ENCODE measurements at regions not wholly inside any gene's neighbourhood (a gene's known extent, or its start where the extent isn't known, plus 50 kb on each side); places are given as distances from the start of the nearest gene placed in this dataset.
A peak's percentile ranks its signal among the peaks of the same experiment; 100 is the strongest.
"Not testable (repeated sequence)": the region's sequence is repeated elsewhere in the genome, so short reads cannot be mapped to it uniquely, and the experiment has no call there.

GRCh38 chr6:28824793-28825731 is 98.7 kb downstream of the TRIM27 start:
- H3K27me3 ChIP-seq (ENCODE audit: control insufficient read depth, insufficient read depth, low read length) = peaks cover 43% of the 10 kb centered on the region
- no peaks in the 10 kb centered on the region for H3K36me3 ChIP-seq (ENCODE audit: insufficient read depth, low read length)
- peak overlapping the region; percentile 1 for H3K4me3 ChIP-seq (ENCODE audit: low read length)
- no peak overlapping the region for H3K9ac ChIP-seq (ENCODE audit: low read depth, low read length)
- no peaks in the 10 kb centered on the region for H3K9me3 ChIP-seq (replicated peaks; ENCODE audit: low read length)
- no peaks in the 10 kb centered on the region for H3K4me1 ChIP-seq (ENCODE audit: control insufficient read depth, insufficient read depth, low read length)
- peak overlapping the region; percentile 59 for H3K4me2 ChIP-seq (ENCODE audit: low read length)

- peaks cover 43% of the 10 kb centered on the region for H3K27me3 ChIP-seq (ENCODE audit: control insufficient read depth, insufficient read depth, low read length)
- H3K4me2 ChIP-seq (ENCODE audit: low read length) = peak overlapping the region; percentile 59
- no peak overlapping the region for H3K9ac ChIP-seq (ENCODE audit: low read depth, low read length)
- no peaks in the 10 kb centered on the region for H3K9me3 ChIP-seq (replicated peaks; ENCODE audit: low read length)
- H3K4me3 ChIP-seq (ENCODE audit: low read length) = no peak overlapping the region
- no peaks in the 10 kb centered on the region for H3K36me3 ChIP-seq (ENCODE audit: insufficient read depth, low read length)
- no peaks in the 10 kb centered on the region for H3K4me1 ChIP-seq (ENCODE audit: control insufficient read depth, insufficient read depth, low read length)
These were observed 98.0 kb downstream of the TRIM27 start for GRCh38 chr6:28825732-28826293.

GRCh38 chr6:28831683-28832082 is 92.1 kb downstream of the TRIM27 start:
- not testable (repeated sequence) for H3K9ac ChIP-seq (ENCODE audit: low read depth, low read length); H3K36me3 ChIP-seq (ENCODE audit: insufficient read depth, low read length); H3K9me3 ChIP-seq (replicated peaks; ENCODE audit: low read length); H3K4me3 ChIP-seq (ENCODE audit: low read length); H3K4me1 ChIP-seq (ENCODE audit: control insufficient read depth, insufficient read depth, low read length); H3K4me2 ChIP-seq (ENCODE audit: low read length)
- H3K27me3 ChIP-seq (ENCODE audit: control insufficient read depth, insufficient read depth, low read length) = peaks cover 17% of the 10 kb centered on the region

GRCh38 chr6:28836703-28837102 is 87.1 kb downstream of the TRIM27 start:
- H3K27me3 ChIP-seq (ENCODE audit: control insufficient read depth, insufficient read depth, low read length); H3K9ac ChIP-seq (ENCODE audit: low read depth, low read length); H3K4me3 ChIP-seq (ENCODE audit: low read length); H3K4me1 ChIP-seq (ENCODE audit: control insufficient read depth, insufficient read depth, low read length); H3K36me3 ChIP-seq (ENCODE audit: insufficient read depth, low read length); H3K9me3 ChIP-seq (replicated peaks; ENCODE audit: low read length): not testable (repeated sequence)
- peak overlapping the region; percentile 93 for H3K4me2 ChIP-seq (ENCODE audit: low read length)

GRCh38 chr6:28838289-28838633 is 85.5 kb downstream of the TRIM27 start:
- peak overlapping the region; percentile 49 for H3K9ac ChIP-seq (ENCODE audit: low read depth, low read length)
- H3K36me3 ChIP-seq (ENCODE audit: insufficient read depth, low read length) = no peaks in the 10 kb centered on the region
- peak overlapping the region; percentile 93 for H3K4me2 ChIP-seq (ENCODE audit: low read length)
- H3K9me3 ChIP-seq (replicated peaks; ENCODE audit: low read length) = no peaks in the 10 kb centered on the region
- peaks cover 3% of the 10 kb centered on the region for H3K27me3 ChIP-seq (ENCODE audit: control insufficient read depth, insufficient read depth, low read length)
- H3K4me3 ChIP-seq (ENCODE audit: low read length) = peak overlapping the region; percentile 78
- H3K4me1 ChIP-seq (ENCODE audit: control insufficient read depth, insufficient read depth, low read length) = peaks cover 7% of the 10 kb centered on the region

GRCh38 chr6:28838634-28839442 is 84.9 kb downstream of the TRIM27 start:
- Histone ChIP-seq H3K4me1 (ENCODE audit: control insufficient read depth, insufficient read depth, low read length) (peaks cover 7% of the 10 kb centered on the region), H3K9me3 (replicated peaks; ENCODE audit: low read length) (no peaks in the 10 kb centered on the region), H3K9ac (ENCODE audit: low read depth, low read length) (peak overlapping the region; percentile 49), H3K4me2 (ENCODE audit: low read length) (peak overlapping the region; percentile 93), H3K27me3 (ENCODE audit: control insufficient read depth, insufficient read depth, low read length) (peaks cover 3% of the 10 kb centered on the region), H3K4me3 (ENCODE audit: low read length) (peak overlapping the region; percentile 78), H3K36me3 (ENCODE audit: insufficient read depth, low read length) (no peaks in the 10 kb centered on the region)

- peak overlapping the region; percentile 49 for H3K9ac ChIP-seq (ENCODE audit: low read depth, low read length)
- H3K27me3 ChIP-seq (ENCODE audit: control insufficient read depth, insufficient read depth, low read length) = peaks cover 3% of the 10 kb centered on the region
- H3K4me3 ChIP-seq (ENCODE audit: low read length) = peak overlapping the region; percentile 78
- H3K4me1 ChIP-seq (ENCODE audit: control insufficient read depth, insufficient read depth, low read length) = peaks cover 7% of the 10 kb centered on the region
- H3K36me3 ChIP-seq (ENCODE audit: insufficient read depth, low read length) = no peaks in the 10 kb centered on the region
- H3K9me3 ChIP-seq (replicated peaks; ENCODE audit: low read length) = no peaks in the 10 kb centered on the region
- peak overlapping the region; percentile 93 for H3K4me2 ChIP-seq (ENCODE audit: low read length)
These were observed 84.2 kb downstream of the TRIM27 start for GRCh38 chr6:28839443-28840120.

GRCh38 chr6:28841290-28841689 is 82.5 kb downstream of the TRIM27 start:
- Histone ChIP-seq H3K9me3 (replicated peaks; ENCODE audit: low read length) (no peaks in the 10 kb centered on the region), H3K4me2 (ENCODE audit: low read length) (no peak overlapping the region), H3K27me3 (ENCODE audit: control insufficient read depth, insufficient read depth, low read length) (no peaks in the 10 kb centered on the region), H3K36me3 (ENCODE audit: insufficient read depth, low read length) (no peaks in the 10 kb centered on the region), H3K9ac (ENCODE audit: low read depth, low read length) (no peak overlapping the region), H3K4me1 (ENCODE audit: control insufficient read depth, insufficient read depth, low read length) (peaks cover 7% of the 10 kb centered on the region), H3K4me3 (ENCODE audit: low read length) (no peak overlapping the region)

- H3K9me3 ChIP-seq (replicated peaks; ENCODE audit: low read length); H3K36me3 ChIP-seq (ENCODE audit: insufficient read depth, low read length); H3K4me1 ChIP-seq (ENCODE audit: control insufficient read depth, insufficient read depth, low read length); H3K4me2 ChIP-seq (ENCODE audit: low read length); H3K27me3 ChIP-seq (ENCODE audit: control insufficient read depth, insufficient read depth, low read length); H3K9ac ChIP-seq (ENCODE audit: low read depth, low read length); H3K4me3 ChIP-seq (ENCODE audit: low read length): not testable (repeated sequence)
These were observed 75.0 kb downstream of the TRIM27 start for GRCh38 chr6:28848756-28849155.
